GM06990 (cell line): ENCODE measurements at regions not wholly inside any gene's neighbourhood (a gene's known extent, or its start where the extent isn't known, plus 50 kb on each side); places are given as distances from the start of the nearest gene placed in this dataset.

Experiments
- DNase-seq: peaks from one replicate; pipeline ENCODE4 v3.0.0-alpha.2; 2011; ENCODE audit not compliant: insufficient read length; ENCODE audit errors: extremely low read depth
- H3K27me3 ChIP-seq: replicated peaks from 2 replicates; pipeline ENCODE4 v1.6.0; 2011; ENCODE audit warnings: low read length; ENCODE audit not compliant: control insufficient read depth, insufficient read depth
- H3K36me3 ChIP-seq: 2 replicates; pipeline ENCODE4 v1.5.1; 2011; ENCODE audit warnings: low read length; ENCODE audit not compliant: control insufficient read depth, insufficient read depth
- H3K4me3 ChIP-seq: replicated peaks from 2 replicates; pipeline ENCODE4 v1.5.1; 2011; ENCODE audit warnings: low read depth, mild to moderate bottlenecking, control low read depth, low read length
- TF ChIP-seq, protein P1 (sequence below): IDR thresholded peaks from 2 replicates; pipeline ENCODE4 v1.5.1; 2011; ENCODE audit warnings: low read length, control low read depth, mild to moderate bottlenecking, inconsistent platforms; ENCODE audit not compliant: insufficient read depth, poor library complexity, severe bottlenecking

DNA sequence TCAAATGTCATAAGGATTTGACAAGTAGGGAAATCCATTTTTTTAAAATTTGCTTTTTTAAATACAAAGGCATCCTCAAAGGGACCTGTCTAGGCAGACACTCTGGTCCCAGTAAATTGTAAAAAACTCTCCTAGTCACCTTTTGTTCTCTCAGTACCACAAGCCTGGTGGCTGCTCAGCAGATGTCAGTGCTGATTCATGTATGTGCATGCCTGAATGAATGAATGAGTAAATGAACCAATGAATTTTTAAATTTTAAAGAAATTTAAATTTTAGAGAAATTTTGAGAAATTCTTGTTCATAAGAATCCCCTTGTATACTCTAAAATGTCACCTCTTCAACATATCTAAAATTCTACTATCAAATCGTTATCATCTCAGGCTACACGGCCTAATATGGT is 199.5 kb downstream of the TLE3 start:
- peaks cover 2% of the 10 kb centered on the region for H3K27me3 ChIP-seq
- no peaks in the 10 kb centered on the region for H3K36me3 ChIP-seq
- H3K4me3 ChIP-seq = no peak overlapping the region
- TF ChIP-seq, protein P1, sequence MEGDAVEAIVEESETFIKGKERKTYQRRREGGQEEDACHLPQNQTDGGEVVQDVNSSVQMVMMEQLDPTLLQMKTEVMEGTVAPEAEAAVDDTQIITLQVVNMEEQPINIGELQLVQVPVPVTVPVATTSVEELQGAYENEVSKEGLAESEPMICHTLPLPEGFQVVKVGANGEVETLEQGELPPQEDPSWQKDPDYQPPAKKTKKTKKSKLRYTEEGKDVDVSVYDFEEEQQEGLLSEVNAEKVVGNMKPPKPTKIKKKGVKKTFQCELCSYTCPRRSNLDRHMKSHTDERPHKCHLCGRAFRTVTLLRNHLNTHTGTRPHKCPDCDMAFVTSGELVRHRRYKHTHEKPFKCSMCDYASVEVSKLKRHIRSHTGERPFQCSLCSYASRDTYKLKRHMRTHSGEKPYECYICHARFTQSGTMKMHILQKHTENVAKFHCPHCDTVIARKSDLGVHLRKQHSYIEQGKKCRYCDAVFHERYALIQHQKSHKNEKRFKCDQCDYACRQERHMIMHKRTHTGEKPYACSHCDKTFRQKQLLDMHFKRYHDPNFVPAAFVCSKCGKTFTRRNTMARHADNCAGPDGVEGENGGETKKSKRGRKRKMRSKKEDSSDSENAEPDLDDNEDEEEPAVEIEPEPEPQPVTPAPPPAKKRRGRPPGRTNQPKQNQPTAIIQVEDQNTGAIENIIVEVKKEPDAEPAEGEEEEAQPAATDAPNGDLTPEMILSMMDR = no peak
- no peak for DNase-seq

DNA sequence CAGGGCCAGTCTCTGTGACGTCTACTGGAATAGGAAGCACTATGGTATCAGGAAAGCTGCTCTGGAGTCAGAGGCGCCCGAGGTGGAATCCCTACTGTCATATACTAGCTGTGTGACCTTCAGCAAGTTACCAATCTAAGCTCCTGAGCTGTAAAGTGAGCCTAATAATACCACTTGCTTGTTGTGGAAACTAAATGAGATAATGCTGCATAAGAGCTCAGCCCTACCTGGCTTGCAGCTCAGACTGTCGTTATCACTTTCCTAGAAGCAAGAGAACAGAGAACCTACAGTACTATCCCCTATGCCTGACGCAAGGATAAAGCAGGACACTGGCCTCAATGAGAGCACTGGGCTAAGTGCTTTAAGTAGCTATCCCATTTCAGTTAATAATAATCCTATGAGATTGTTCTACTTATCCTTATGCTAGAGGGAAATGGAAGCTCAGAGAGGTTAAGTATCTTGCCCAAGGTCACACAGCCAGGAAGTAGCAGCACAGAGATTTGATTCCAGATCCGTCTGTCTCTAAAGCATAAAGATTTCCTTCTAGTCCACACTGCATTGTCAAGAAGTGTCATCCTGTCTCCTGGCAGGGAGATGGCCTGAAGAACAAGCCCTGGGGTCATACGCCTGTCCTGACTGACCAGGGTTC is 195.2 kb downstream of the TLE3 start:
- TF ChIP-seq, protein P1 = no peak
- Histone ChIP-seq H3K36me3 (no peaks in the 10 kb centered on the region), H3K27me3 (no peaks in the 10 kb centered on the region; the same call in none of the 2 replicates), H3K4me3 (no peak overlapping the region)
- no peak for DNase-seq

DNA sequence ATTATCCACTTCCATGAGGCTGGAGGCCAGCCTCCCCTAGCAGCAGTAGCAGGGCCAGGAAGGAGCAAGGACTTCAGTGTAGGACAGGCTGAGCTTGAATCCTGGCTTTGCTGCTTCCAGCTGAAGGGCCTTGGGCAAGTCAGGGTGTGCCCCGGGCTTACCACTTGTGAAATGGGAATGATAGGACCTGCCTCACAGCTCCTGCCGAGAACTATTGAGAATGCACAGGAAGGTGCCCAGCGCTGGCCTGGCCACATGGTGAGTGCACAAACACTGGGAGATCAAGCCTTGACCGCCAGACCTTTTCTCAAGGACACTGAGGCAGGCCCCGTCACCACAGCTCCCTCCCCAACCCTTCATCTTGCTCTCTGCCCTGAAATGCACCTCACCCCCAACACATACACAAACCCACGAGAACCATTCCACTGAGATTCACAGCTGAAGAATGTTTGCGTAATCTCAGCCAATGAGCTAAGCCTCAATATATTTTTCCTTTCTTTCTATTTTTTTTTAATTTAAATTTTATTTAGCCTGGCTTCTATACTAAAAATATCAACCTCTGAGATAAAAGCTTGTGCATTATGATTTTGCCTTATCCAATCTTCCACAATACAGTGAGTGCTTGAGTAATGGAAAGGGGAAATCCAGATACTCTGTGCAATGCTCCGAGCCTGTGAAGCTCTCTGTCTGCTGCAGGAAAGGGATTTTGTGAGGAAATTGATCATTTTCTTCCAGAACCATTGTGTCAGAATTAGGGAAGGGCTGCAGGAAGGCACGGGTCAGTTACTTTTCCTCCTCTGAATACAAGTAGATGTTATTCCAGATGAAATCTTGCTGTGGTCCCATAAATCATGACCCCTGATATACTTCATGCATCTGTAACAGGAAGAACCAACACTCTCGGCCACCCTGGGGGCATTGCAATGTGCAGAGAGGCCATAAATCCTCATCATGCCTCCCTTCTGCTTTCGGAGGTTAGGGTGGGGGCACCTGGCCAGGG is 193.9 kb downstream of the TLE3 start:
- Histone ChIP-seq H3K36me3 (no peaks in the 10 kb centered on the region), H3K27me3 (no peaks in the 10 kb centered on the region; the same call in none of the 2 replicates), H3K4me3 (no peak overlapping the region)
- TF ChIP-seq, protein P1 = no peak
- DNase-seq = no peak

DNA sequence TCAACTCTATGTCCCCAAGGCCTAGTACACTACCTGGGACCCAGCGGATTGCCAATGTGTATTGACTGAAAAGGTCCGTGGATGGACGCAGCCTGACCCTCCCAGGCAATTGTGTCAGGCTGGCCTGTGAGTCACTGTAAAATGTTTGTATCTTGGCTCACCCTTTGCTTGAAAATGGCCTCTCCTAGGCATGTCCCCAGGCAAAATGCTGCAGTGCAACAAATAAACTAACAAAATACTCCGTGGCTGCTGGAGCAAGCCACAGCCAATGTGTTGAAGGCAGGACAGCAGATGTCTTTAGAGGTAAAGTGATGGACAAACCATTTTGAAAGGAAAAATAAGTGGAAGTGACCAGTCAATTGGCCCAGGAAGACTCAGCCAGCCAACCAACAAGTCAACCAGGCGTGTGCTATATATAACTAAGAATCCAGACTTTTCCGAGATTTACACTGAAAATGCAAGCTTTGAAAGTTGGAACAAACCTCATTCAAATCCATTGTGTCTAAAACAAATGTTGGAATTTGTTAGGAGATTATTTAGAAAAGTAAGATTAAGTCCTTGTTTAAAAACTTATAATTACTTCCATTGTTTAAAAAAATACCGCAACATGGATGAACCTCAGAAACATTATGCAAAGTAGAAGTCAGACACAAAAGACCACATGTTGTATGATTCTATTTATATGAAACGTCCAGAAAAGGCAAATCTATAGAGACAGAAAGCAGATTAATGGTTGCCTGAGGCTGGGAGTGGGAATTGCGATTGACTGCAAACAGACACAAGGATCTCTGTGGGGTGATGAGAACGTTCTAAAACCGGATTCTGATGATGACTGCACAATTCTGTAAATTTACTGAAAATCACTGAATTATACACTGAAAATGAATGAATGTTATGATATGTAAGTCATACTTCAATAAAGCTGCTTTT is 191.2 kb downstream of the TLE3 start:
- H3K27me3 ChIP-seq = no peaks in the 10 kb centered on the region; the same call in none of the 2 replicates
- no peak for DNase-seq
- H3K4me3 ChIP-seq = no peak overlapping the region
- H3K36me3 ChIP-seq = no peaks in the 10 kb centered on the region
- TF ChIP-seq, protein P1 = no peak

DNA sequence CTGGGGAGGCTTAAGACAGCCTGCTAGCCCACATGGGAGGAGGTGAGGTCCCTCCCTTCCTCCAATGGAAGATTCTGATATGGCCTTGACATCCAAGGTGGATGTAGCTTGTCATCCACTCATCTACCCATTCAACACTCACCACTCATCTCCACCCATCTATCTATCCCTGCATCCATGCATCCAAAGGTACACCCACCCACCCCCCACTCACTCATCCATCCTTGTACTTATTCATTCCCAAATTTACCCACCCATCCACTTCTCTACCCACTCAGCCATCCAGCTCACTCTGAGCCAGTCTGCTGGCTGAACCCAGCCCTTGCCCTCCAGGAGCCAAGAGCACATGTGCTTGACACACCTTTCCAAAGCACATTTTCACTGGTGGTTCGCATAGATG is 189.7 kb downstream of the TLE3 start:
- Histone ChIP-seq H3K36me3 (no peaks in the 10 kb centered on the region), H3K27me3 (no peaks in the 10 kb centered on the region; the same call in none of the 2 replicates), H3K4me3 (no peak overlapping the region)
- TF ChIP-seq, protein P1 = no peak
- no peak for DNase-seq
